ENCODE measurements at regions not wholly inside any gene's neighbourhood (a gene's known extent, or its start where the extent isn't known, plus 50 kb on each side); places are given as distances from the start of the nearest gene placed in this dataset.
A peak's percentile ranks its signal among the peaks of the same experiment; 100 is the strongest.
"Not testable (repeated sequence)": the region's sequence is repeated elsewhere in the genome, so short reads cannot be mapped to it uniquely, and the experiment has no call there.

GRCh38 chr2:116819355-116819754 lies 995.1 kb upstream of the DDX18 start:
- Histone ChIP-seq H3K4me2 (ENCODE audit: low read length) (no peak overlapping the region), H3K36me3 (ENCODE audit: insufficient read depth, low read length) (no peaks in the 10 kb centered on the region), H2AFZ (ENCODE audit: low read length) (no peak overlapping the region), H3K4me1 (ENCODE audit: insufficient read depth, low read length, poor library complexity, severe bottlenecking) (no peaks in the 10 kb centered on the region), H3K27ac (ENCODE audit: low read depth, low read length, poor library complexity, severe bottlenecking) (no peak overlapping the region), H3K9me2 (ENCODE audit: insufficient read depth, low read length) (no peaks in the 10 kb centered on the region), H4K20me1 (ENCODE audit: insufficient read depth, low read length) (no peaks in the 10 kb centered on the region), H3K79me2 (ENCODE audit: insufficient read depth, low read depth, low read length) (no peaks in the 10 kb centered on the region), H3K4me3 (ENCODE audit: low read depth, low read length, poor library complexity, severe bottlenecking) (no peak overlapping the region), H3K9me3 (ENCODE audit: low read length) (no peaks in the 10 kb centered on the region)
- POLR2A ChIA-PET = interaction anchor here (0.6 kb wide), 1 partner anchor 421 kb away, joined by 4 read pairs; no protein-coding TSS in a partner anchor
- intact Hi-C loops (cut with micrococcal nuclease; ENCODE audit: unreplicated experiment) = no loop called here
- DNase-seq (ENCODE audit: low spot score) = no peak
- CTCF ChIA-PET (ENCODE audit: unreplicated experiment) = no interaction called here
- BruUV-seq (replicated peaks) = no TSS peak
- TF ChIP-seq CTCF (conservative IDR thresholded peaks at IDR 0.05; ENCODE audit: low read length) = peak; percentile 38
- TF ChIP-seq EZH2phosphoT487 (IDR thresholded peaks at IDR 0.05; ENCODE audit: borderline replicate concordance, low read depth, low read length) = no peak

- Histone ChIP-seq H3K4me1 (ENCODE audit: insufficient read depth, low read length, poor library complexity, severe bottlenecking) (no peaks in the 10 kb centered on the region), H2AFZ (ENCODE audit: low read length) (no peak overlapping the region), H3K4me3 (ENCODE audit: low read depth, low read length, poor library complexity, severe bottlenecking) (no peak overlapping the region), H3K27ac (ENCODE audit: low read depth, low read length, poor library complexity, severe bottlenecking) (no peak overlapping the region), H3K9me2 (ENCODE audit: insufficient read depth, low read length) (no peaks in the 10 kb centered on the region), H3K36me3 (ENCODE audit: insufficient read depth, low read length) (no peaks in the 10 kb centered on the region), H3K4me2 (ENCODE audit: low read length) (no peak overlapping the region), H3K9me3 (ENCODE audit: low read length) (no peaks in the 10 kb centered on the region), H3K79me2 (ENCODE audit: insufficient read depth, low read depth, low read length) (no peaks in the 10 kb centered on the region), H4K20me1 (ENCODE audit: insufficient read depth, low read length) (no peaks in the 10 kb centered on the region)
- no TSS peak for BruUV-seq (replicated peaks)
- DNase-seq (ENCODE audit: low spot score) = no peak
- CTCF ChIA-PET (ENCODE audit: unreplicated experiment) = no interaction called here
- POLR2A ChIA-PET = no interaction called here
- intact Hi-C loops (cut with micrococcal nuclease; ENCODE audit: unreplicated experiment) = no loop called here
- TF ChIP-seq CTCF (conservative IDR thresholded peaks at IDR 0.05; ENCODE audit: low read length) (no peak), EZH2phosphoT487 (IDR thresholded peaks at IDR 0.05; ENCODE audit: borderline replicate concordance, low read depth, low read length) (no peak)
These were observed 993.5 kb upstream of the DDX18 start for GRCh38 chr2:116820986-116821385.

GRCh38 chr2:116829543-116829942 lies 984.9 kb upstream of the DDX18 start:
- H3K36me3 ChIP-seq (ENCODE audit: insufficient read depth, low read length); H3K4me2 ChIP-seq (ENCODE audit: low read length); H3K9me3 ChIP-seq (ENCODE audit: low read length); CTCF ChIA-PET (ENCODE audit: unreplicated experiment); H3K27ac ChIP-seq (ENCODE audit: low read depth, low read length, poor library complexity, severe bottlenecking); intact Hi-C loops (cut with micrococcal nuclease; ENCODE audit: unreplicated experiment); BruUV-seq (replicated peaks); H3K4me3 ChIP-seq (ENCODE audit: low read depth, low read length, poor library complexity, severe bottlenecking); DNase-seq (ENCODE audit: low spot score); H2AFZ ChIP-seq (ENCODE audit: low read length); H3K4me1 ChIP-seq (ENCODE audit: insufficient read depth, low read length, poor library complexity, severe bottlenecking); H4K20me1 ChIP-seq (ENCODE audit: insufficient read depth, low read length); H3K9me2 ChIP-seq (ENCODE audit: insufficient read depth, low read length); POLR2A ChIA-PET; H3K79me2 ChIP-seq (ENCODE audit: insufficient read depth, low read depth, low read length): not testable (repeated sequence)
